B cell (primary cell): ENCODE measurements at regions not wholly inside any gene's neighbourhood (a gene's known extent, or its start where the extent isn't known, plus 50 kb on each side); places are given as distances from the start of the nearest gene placed in this dataset.

Experiments used
- CTCF ChIP-seq: fragments of 200-600 bp; IDR thresholded peaks from one replicate; pipeline ENCODE4 v1.8.0; 2022; ENCODE audit warnings: antibody characterized with exemption, mild to moderate bottlenecking
- EZH2 ChIP-seq: IDR thresholded peaks from 2 replicates; pipeline ENCODE4 v1.6.1; 2012; ENCODE audit warnings: borderline replicate concordance, low read depth, mild to moderate bottlenecking, moderate library complexity, low read length; ENCODE audit not compliant: insufficient read depth, poor library complexity, severe bottlenecking

- TF ChIP-seq CTCF = no peak
- TF ChIP-seq EZH2 = no peak
These were observed 890.0 kb downstream of the GRM8 start for GRCh38 chr7:126362746-126363145.
